ENCODE measurements at regions not wholly inside any gene's neighbourhood (a gene's known extent, or its start where the extent isn't known, plus 50 kb on each side); places are given as distances from the start of the nearest gene placed in this dataset.
A peak's percentile ranks its signal among the peaks of the same experiment; 100 is the strongest.

DNA sequence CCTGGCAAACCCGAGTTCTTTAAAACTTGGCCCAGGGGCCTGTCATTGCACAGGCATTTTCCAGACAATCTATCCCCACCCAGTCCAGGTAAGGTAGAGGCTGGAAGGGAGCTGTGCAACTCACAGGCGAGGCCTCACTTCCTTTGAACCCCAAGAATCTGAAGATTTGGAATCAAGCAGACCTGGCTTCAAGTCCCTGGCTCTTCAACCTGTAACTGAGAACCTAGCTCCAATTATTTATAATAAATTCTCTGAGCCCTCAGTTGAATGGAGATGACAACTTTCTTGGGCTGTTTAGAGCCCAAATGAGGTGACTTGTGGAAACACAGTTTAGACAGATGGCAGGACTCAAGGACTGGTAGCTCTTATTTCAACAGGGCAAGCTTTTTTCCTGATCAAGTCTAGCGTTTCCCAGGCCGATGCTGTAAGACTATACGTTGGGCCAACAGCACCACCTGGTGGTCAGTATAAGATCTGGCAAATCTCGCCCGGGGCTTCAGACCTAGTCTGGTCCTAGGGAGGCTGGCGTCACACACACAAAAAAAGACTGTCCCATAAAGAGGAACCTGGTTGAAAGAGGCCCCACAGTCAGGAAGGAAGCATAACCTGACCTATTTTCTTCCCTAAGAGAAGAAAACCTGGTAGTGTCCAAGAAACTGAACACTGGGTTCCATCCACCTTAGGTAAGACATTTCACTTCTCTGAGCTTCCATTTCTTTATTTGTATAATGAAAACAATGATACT is 117.9 kb downstream of the C17orf67 start:
- TF ChIP-seq CTCF (IDR thresholded peaks at IDR 0.05; ENCODE audit: control extremely low read depth in 1 of 3, insufficient read depth in 1 of 3, low read depth in 1 of 3, low read length in 3 of 3) = peak; percentile 67 to 85 (median 81)
- no peak for TF ChIP-seq SIN3A (conservative IDR thresholded peaks at IDR 0.05 in 1 of 2, IDR thresholded peaks at IDR 0.05 in 1 of 2; ENCODE audit: low read depth in 1 of 2, low read length in 2 of 2)
- TF ChIP-seq RFX5 (IDR thresholded peaks at IDR 0.05; ENCODE audit: borderline replicate concordance, low read depth, low read length) = no peak
- no peak for TF ChIP-seq POLR2A (IDR thresholded peaks at IDR 0.05; ENCODE audit: control extremely low read depth in 1 of 2, low read depth in 2 of 2, low read length in 2 of 2)
- TF ChIP-seq, protein P1, sequence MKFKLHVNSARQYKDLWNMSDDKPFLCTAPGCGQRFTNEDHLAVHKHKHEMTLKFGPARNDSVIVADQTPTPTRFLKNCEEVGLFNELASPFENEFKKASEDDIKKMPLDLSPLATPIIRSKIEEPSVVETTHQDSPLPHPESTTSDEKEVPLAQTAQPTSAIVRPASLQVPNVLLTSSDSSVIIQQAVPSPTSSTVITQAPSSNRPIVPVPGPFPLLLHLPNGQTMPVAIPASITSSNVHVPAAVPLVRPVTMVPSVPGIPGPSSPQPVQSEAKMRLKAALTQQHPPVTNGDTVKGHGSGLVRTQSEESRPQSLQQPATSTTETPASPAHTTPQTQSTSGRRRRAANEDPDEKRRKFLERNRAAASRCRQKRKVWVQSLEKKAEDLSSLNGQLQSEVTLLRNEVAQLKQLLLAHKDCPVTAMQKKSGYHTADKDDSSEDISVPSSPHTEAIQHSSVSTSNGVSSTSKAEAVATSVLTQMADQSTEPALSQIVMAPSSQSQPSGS (IDR thresholded peaks at IDR 0.05; ENCODE audit: low read length) = no peak
- TF ChIP-seq EZH2 (IDR thresholded peaks at IDR 0.05; ENCODE audit: low read depth, low read length, severe bottlenecking) = no peak
- no peak for TF ChIP-seq BRCA1 (IDR thresholded peaks at IDR 0.05; ENCODE audit: low read depth, low read length)
- no peak for TF ChIP-seq CHD2 (IDR thresholded peaks at IDR 0.05; ENCODE audit: low read length)
- TF ChIP-seq CREB1 (IDR thresholded peaks at IDR 0.05) = no peak
- TF ChIP-seq SUZ12 (IDR thresholded peaks at IDR 0.05; ENCODE audit: low read length) = no peak
- no peak for TF ChIP-seq SIRT6 (IDR thresholded peaks at IDR 0.05; ENCODE audit: low read length)
- no peak for TF ChIP-seq ZNF274 (IDR thresholded peaks at IDR 0.05; ENCODE audit: borderline replicate concordance, extremely low read depth, low read length)
- TF ChIP-seq POLR2AphosphoS5 (IDR thresholded peaks at IDR 0.05; ENCODE audit: low read depth, low read length) = no peak
